HG02571 (cell line): ENCODE measurements at regions not wholly inside any gene's neighbourhood (a gene's known extent, or its start where the extent isn't known, plus 50 kb on each side); places are given as distances from the start of the nearest gene placed in this dataset.
"Not testable (repeated sequence)": the region's sequence is repeated elsewhere in the genome, so short reads cannot be mapped to it uniquely, and the experiment has no call there.

Experiments used
- ATAC-seq: cut with Tn5 transposase; IDR thresholded peaks from one replicate; pipeline ENCODE4 v1.9.1; 2021; ENCODE audit warnings: mild to moderate bottlenecking, moderate library complexity; ENCODE audit not compliant: unreplicated experiment

GRCh38 chr4:85153221-85153620 lies 186.7 kb upstream of the WDFY3 start:
- ATAC-seq, result no peak

DNA sequence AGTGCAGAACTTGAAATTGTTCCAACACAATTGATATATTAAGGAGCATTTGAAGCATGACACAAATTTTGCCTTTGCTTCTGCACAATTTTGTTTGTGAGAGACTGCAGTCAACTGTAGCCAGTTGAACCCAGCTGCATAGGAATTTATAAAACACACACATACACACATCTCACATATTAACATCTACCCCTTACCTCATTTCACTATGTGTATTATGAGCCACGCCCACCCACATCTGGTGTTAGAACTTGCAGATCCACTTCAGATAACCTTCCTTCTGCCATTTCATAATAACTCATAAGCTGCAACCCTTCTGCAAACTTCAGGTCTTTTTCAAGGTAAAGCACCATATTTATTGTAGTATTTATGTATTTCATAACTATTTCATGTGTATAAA lies 188.1 kb upstream of the WDFY3 start:
- no peak for ATAC-seq

GRCh38 chr4:85165808-85166207 lies 199.3 kb upstream of the WDFY3 start:
- ATAC-seq, result no peak

GRCh38 chr4:85166318-85166717 lies 199.8 kb upstream of the WDFY3 start:
- ATAC-seq, result no peak

- ATAC-seq, result no peak
Measured at GRCh38 chr4:85168234-85168834, 201.8 kb upstream of the WDFY3 start.

DNA sequence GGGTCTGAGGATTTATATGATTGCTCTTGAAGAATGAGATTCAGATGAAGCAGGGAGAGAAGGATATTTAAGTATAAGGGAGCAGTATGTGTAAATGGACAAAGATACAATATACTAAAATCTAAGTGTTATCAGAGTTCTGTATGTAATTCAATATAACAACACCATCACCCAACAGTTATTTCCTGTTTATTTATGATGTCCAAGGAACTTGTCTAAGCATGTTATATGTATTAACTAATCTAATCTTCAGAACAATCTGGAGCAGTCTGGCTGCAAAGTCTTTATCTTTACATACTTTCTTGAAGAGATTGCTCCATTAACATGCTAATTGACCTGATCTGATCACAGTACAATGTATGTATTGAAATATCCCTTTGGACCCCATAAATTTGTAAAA lies 203.8 kb upstream of the WDFY3 start:
- no peak for ATAC-seq

- no peak for ATAC-seq
Measured at GRCh38 chr4:85175190-85175589, 208.7 kb upstream of the WDFY3 start.

DNA sequence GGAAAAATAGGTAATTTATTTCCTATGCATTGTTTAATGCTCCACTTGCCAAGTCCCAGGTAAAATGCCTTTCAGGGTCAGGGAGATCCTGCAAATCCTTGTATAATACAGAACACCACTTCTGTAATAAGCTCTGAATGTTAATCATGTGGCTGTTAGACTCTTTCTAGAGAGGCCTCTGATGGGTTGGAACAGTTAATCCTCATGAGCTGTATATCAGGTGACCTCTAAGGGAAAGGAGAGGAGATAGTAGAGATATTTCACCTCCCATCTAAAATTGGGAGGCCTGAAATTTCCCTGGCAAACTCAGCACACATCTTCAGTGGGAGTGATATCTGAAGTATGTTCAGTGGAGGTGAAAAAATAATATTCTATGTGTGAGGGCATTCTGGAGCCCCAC lies 210.6 kb upstream of the WDFY3 start:
- ATAC-seq, result no peak

DNA sequence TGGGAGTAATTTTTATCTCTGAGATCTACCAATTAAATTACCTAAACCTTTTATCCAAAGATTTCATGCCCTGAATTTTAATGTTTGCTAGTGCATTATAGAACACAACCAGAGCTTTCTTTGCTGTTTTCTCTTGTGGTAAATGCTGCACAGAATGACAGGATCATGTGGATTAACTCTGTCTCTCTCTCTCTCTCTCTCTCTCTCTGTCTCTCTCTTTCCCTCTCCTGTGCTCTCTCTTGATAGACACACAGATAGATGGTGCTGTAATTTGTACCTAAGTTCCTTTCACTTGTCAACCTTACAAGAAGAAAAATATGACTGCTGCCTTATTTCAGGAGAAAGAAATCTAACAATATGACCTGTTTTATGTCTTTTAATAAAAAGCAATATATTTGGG lies 211.2 kb upstream of the WDFY3 start:
- no peak for ATAC-seq

GRCh38 chr4:85180533-85180932 lies 214.0 kb upstream of the WDFY3 start:
- no peak for ATAC-seq

GRCh38 chr4:85187106-85187505 lies 220.6 kb upstream of the WDFY3 start:
- ATAC-seq, result no peak

DNA sequence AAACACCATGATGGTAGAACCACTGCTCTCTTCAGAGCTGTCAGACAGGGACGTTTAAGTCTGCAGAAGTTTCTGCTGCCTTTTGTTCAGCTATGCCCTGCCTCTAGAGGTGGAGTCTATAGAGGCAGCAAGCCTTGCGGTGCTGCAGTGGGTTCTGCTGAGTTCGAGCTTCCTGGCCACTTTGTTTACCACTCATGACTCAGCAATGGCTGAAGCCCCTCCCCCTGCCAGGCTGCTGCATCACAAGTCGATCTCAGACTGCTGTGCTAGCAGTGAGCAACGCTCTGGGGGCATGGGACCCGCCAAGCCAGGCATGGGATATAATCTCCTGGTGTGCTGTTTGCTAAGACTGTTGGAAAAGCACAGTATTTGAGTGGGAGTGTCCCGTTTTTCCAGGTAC lies 229.5 kb upstream of the WDFY3 start:
- not testable (repeated sequence) for ATAC-seq

- no peak for ATAC-seq
Measured at GRCh38 chr4:85200106-85200505, 233.6 kb upstream of the WDFY3 start.

GRCh38 chr4:85209161-85209560 lies 242.7 kb upstream of the WDFY3 start:
- no peak for ATAC-seq

- no peak for ATAC-seq
Measured at GRCh38 chr4:85210353-85210752, 243.9 kb upstream of the WDFY3 start.

- ATAC-seq, result not testable (repeated sequence)
Measured at GRCh38 chr4:85216571-85216970, 250.1 kb upstream of the WDFY3 start.

DNA sequence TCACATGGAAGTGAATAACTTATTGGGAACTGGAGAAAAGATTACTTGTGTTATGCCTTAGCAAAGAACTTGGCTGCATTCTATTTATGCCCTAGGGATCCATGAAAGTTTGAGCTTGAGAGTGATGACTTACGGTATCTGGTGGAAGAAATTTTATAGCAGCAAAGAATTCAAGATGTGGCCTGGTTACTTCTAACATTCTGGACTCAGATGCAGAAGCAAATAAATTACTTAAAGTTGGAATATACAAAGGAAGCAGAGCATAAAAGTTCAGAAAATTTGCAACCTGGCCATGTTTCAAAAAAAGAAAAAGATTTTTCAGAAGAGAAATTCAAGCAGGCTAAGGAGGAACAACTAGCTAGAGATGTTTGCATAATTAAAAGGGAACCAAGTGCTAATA lies 252.3 kb upstream of the WDFY3 start:
- ATAC-seq, result no peak

DNA sequence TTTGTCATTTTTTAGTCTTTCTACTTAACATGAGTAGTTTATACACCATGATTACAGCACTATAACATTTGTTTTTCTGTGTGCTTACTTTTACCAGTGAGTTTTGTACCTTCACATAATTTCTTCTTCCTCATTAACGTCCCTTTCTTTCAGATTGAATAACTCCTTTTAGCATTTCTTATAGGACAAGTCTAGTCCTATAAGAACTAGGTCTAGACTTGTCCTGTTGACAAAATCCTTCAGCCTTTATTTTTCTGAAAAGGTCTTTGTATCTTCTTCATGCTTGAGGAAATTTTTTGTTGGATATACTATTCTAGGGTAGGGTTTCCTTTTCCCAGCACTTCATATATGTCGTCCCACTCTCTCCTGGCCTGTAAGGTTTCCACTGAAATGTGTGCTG lies 253.3 kb upstream of the ARHGAP24 start:
- no peak for ATAC-seq

DNA sequence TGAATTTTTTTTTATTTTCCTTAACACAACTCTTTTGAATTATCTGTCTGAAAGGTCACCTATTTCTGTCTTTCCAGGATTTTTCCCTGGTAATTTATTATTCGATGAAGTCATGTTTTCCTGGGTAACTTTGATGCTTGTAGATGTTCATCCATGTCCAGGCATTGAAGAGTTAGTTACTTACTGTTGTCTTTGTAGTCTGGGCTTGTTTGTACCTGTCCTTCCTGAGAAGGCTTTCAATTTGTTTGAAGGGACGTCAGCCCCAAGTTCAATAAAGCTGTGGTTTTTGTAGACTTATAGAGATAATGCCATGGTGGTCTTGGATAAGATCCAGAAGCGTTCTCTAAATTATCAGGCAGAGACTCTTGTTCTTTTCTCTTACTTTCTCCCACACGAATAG lies 252.4 kb upstream of the ARHGAP24 start:
- no peak for ATAC-seq

DNA sequence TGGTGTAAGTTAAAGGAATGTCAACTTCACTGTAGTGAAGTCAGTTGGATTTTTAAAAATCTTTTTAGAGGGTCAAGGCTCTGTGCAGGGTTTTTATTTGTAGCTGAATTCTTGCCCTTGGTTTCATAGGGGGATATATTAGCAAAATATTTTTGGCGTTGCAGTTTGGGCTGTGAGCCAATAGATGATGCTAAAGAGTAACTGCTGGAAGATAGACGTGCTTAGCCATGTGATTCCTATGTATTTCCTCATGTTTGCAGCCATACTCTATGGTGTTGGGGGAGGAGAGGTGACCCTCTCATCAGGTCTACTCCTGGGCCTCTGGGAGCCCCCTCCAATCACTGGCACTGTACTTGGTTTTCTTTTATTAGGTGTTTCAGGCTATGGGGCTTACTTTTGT lies 246.7 kb upstream of the ARHGAP24 start:
- no peak for ATAC-seq

- ATAC-seq, result no peak
Measured at GRCh38 chr4:85233516-85233915, 241.4 kb upstream of the ARHGAP24 start.

GRCh38 chr4:85243857-85244256 lies 231.1 kb upstream of the ARHGAP24 start:
- no peak for ATAC-seq

DNA sequence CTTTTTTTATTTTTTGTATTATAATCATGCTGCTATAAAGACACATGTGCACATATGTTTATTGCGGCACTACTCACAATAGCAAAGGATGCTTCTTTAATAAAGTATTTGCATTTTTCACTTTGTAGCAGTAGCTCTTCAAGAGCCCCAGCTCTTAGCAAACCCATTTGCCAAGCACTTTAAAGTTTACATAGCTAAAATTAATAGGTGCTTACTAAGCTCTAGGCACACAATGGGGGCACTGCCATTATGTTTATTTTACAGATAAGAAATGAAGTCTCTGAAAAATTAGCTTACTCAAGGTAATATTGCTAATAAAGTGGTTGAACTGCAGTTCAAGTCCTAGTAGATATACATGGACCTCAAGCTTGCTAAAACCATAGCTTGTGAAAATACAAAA lies 230.3 kb upstream of the ARHGAP24 start:
- no peak for ATAC-seq

DNA sequence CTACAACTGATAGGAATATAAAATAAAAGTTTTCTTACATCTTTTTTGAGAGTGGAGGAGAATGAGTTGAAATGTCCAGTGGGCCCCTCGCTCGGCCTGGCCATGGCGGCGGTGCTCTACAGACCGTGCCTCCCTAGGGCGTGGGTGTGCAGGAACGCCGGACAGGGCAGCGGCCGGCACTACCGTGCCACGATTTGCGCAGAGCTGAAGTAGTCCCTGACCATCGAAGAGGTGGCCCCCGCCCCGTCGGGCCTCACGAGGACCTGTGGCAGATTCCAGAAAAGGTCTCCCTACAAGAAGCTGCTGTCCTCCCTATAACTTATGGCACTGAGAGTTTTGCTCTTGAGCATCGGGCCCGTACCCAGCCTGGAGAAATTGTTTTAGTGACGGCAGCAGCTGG lies 228.9 kb upstream of the ARHGAP24 start:
- ATAC-seq, result no peak
